Keratinocyte (primary cell): ENCODE measurements at regions not wholly inside any gene's neighbourhood (a gene's known extent, or its start where the extent isn't known, plus 50 kb on each side); places are given as distances from the start of the nearest gene placed in this dataset.

Experiments
- DNase-seq: peaks from one replicate; pipeline ENCODE4 v3.0.0-alpha.2; 2011; ENCODE audit warnings: low read depth, missing footprints, low spot score
- FAIRE-seq: peaks from 2 replicates; lab custom pipeline; 2011; peaks lifted over from hg19 to GRCh38; lab: Jason Lieb, UNC
- H2AFZ ChIP-seq: 2 replicates; pipeline ENCODE4 v1.6.0; 2012; ENCODE audit warnings: low read length, control low read depth, inconsistent platforms; ENCODE audit not compliant: control insufficient read depth
- H3K27ac ChIP-seq: 2 replicates; pipeline ENCODE4 v1.5.1; 2011; ENCODE audit warnings: low read length; ENCODE audit not compliant: control insufficient read depth, insufficient read depth
- H3K27me3 ChIP-seq: 3 replicates; pipeline ENCODE4 v1.6.0; 2011; ENCODE audit warnings: low read length; ENCODE audit not compliant: control insufficient read depth, insufficient read depth; ENCODE audit errors: extremely low read depth
- H3K36me3 ChIP-seq, 2 experiments: 2 replicates in 1 of 2; 3 replicates in 1 of 2; pipeline ENCODE4 v1.5.1; 2011; ENCODE audit warnings: low read length in 2 of 2, mild to moderate bottlenecking in 1 of 2; ENCODE audit not compliant: control insufficient read depth in 2 of 2, insufficient read depth in 2 of 2; ENCODE audit errors: extremely low read depth in 1 of 2
- H3K4me1 ChIP-seq: 3 replicates; pipeline ENCODE4 v1.5.1; 2011; ENCODE audit warnings: low read length; ENCODE audit not compliant: control insufficient read depth, insufficient read depth; ENCODE audit errors: extremely low read depth
- H3K4me2 ChIP-seq: 3 replicates; pipeline ENCODE4 v1.6.0; 2011; ENCODE audit warnings: low read depth, low read length; ENCODE audit not compliant: control insufficient read depth, insufficient read depth; ENCODE audit errors: extremely low read depth
- H3K4me3 ChIP-seq, 3 experiments: fragments of 200-600 bp in 1 of 3; sonication (generic) in 1 of 3; 2 replicates in 2 of 3; 3 replicates in 1 of 3; pipeline ENCODE4 v1.5.1; 2011 to 2016; ENCODE audit warnings: low read length in 3 of 3, mild to moderate bottlenecking in 3 of 3, control low read depth in 2 of 3, inconsistent platforms in 1 of 3, low read depth in 1 of 3, mixed read lengths in 1 of 3, mixed run types in 1 of 3, moderate library complexity in 1 of 3; ENCODE audit not compliant: control insufficient read depth in 2 of 3, insufficient read depth in 2 of 3; ENCODE audit errors: extremely low read depth in 1 of 3
- H3K79me2 ChIP-seq: 2 replicates; pipeline ENCODE4 v1.6.0; 2012; ENCODE audit warnings: low read length; ENCODE audit not compliant: control insufficient read depth, insufficient read depth
- H3K9ac ChIP-seq: 3 replicates; pipeline ENCODE4 v1.6.0; 2011; ENCODE audit warnings: low read length; ENCODE audit not compliant: control insufficient read depth, insufficient read depth; ENCODE audit errors: extremely low read depth
- H3K9me1 ChIP-seq: 3 replicates; pipeline ENCODE4 v1.6.0; 2011; ENCODE audit warnings: low read length; ENCODE audit not compliant: control insufficient read depth, insufficient read depth; ENCODE audit errors: extremely low read depth
- H3K9me3 ChIP-seq: 2 replicates; pipeline ENCODE4 v1.5.1; 2012; ENCODE audit warnings: low read depth, low read length; ENCODE audit not compliant: control insufficient read depth
- H4K20me1 ChIP-seq: 3 replicates; pipeline ENCODE4 v1.6.0; 2011; ENCODE audit warnings: low read length; ENCODE audit not compliant: control insufficient read depth, insufficient read depth; ENCODE audit errors: extremely low read depth
- CTCF ChIP-seq, 3 experiments: IDR thresholded peaks in 1 of 3; conservative IDR thresholded peaks in 1 of 3; optimal IDR thresholded peaks in 1 of 3; 2 replicates in 2 of 3; 3 replicates in 1 of 3; pipeline versions ENCODE3 to v1.5.1; 2011; ENCODE audit warnings: low read length in 3 of 3, mild to moderate bottlenecking in 3 of 3, moderate library complexity in 2 of 3, control low read depth in 1 of 3, inconsistent platforms in 1 of 3; ENCODE audit not compliant: insufficient read depth in 2 of 3; ENCODE audit errors: extremely low read depth in 1 of 3
- EZH2 ChIP-seq: IDR thresholded peaks from one replicate; pipeline ENCODE4 v1.6.1; 2012; ENCODE audit warnings: inconsistent platforms, mild to moderate bottlenecking, low read length, moderate library complexity
- dilution Hi-C: fragments of 300-500 bp; cut with MboI; formaldehyde crosslinking; loops from one replicate; pipeline ENCODE4 v1.7.0; 2020; ENCODE audit warnings: low sequenced_read_pairs; ENCODE audit not compliant: extremely low pct_ligation_motif_present

GRCh38 chr10:64098994-64099393 is 577.8 kb downstream of the REEP3 start:
- no peaks in the 10 kb centered on the region for H3K79me2 ChIP-seq
- no peaks in the 10 kb centered on the region for H3K9me3 ChIP-seq
- H3K36me3 ChIP-seq, result no peaks in the 10 kb centered on the region
- H3K9me1 ChIP-seq, result no peaks in the 10 kb centered on the region
- TF ChIP-seq EZH2 (no peak), CTCF (optimal IDR thresholded peaks at IDR 0.05 in 1 of 3, IDR thresholded peaks at IDR 0.05 in 1 of 3, conservative IDR thresholded peaks at IDR 0.05 in 1 of 3; ENCODE audit: extremely low read depth in 1 of 3, insufficient read depth in 2 of 3, low read length in 3 of 3) (no peak)
- DNase-seq, result no peak
- H3K27ac ChIP-seq, result no peak overlapping the region
- H2AFZ ChIP-seq, result no peak overlapping the region
- H3K9ac ChIP-seq, result no peak overlapping the region
- no peak for FAIRE-seq
- H3K4me3 ChIP-seq, result no peak overlapping the region
- no peak overlapping the region for H3K4me2 ChIP-seq
- no peaks in the 10 kb centered on the region for H3K4me1 ChIP-seq
- dilution Hi-C loops, result no loop called here
- H3K27me3 ChIP-seq, result no peaks in the 10 kb centered on the region
- H4K20me1 ChIP-seq, result no peaks in the 10 kb centered on the region

GRCh38 chr10:64101606-64102263 is 580.5 kb downstream of the REEP3 start:
- H2AFZ ChIP-seq, result no peak overlapping the region
- H3K9ac ChIP-seq, result no peak overlapping the region
- H3K9me3 ChIP-seq, result no peaks in the 10 kb centered on the region
- no peaks in the 10 kb centered on the region for H3K27me3 ChIP-seq
- H3K27ac ChIP-seq, result no peak overlapping the region
- TF ChIP-seq EZH2 (no peak), CTCF (optimal IDR thresholded peaks at IDR 0.05 in 1 of 3, IDR thresholded peaks at IDR 0.05 in 1 of 3, conservative IDR thresholded peaks at IDR 0.05 in 1 of 3; ENCODE audit: extremely low read depth in 1 of 3, insufficient read depth in 2 of 3, low read length in 3 of 3) (no peak)
- no peaks in the 10 kb centered on the region for H4K20me1 ChIP-seq
- H3K36me3 ChIP-seq, result no peaks in the 10 kb centered on the region
- H3K4me1 ChIP-seq, result no peaks in the 10 kb centered on the region
- no peak for FAIRE-seq
- no peaks in the 10 kb centered on the region for H3K79me2 ChIP-seq
- dilution Hi-C loops, result no loop called here
- H3K4me3 ChIP-seq, result no peak overlapping the region
- no peak overlapping the region for H3K4me2 ChIP-seq
- H3K9me1 ChIP-seq, result no peaks in the 10 kb centered on the region
- DNase-seq, result no peak
